Hepatocyte (in vitro differentiated cells): ENCODE measurements at regions not wholly inside any gene's neighbourhood (a gene's known extent, or its start where the extent isn't known, plus 50 kb on each side); places are given as distances from the start of the nearest gene placed in this dataset.

Experiments
- CTCF ChIP-seq: fragments of 200-600 bp; sonication (generic); IDR thresholded peaks from 2 replicates; pipeline ENCODE4 v1.5.1; 2016; ENCODE audit warnings: antibody characterized with exemption, mild to moderate bottlenecking; ENCODE audit not compliant: poor library complexity
- EZH2 ChIP-seq: fragments of 200-600 bp; sonication (generic); IDR thresholded peaks from 2 replicates; pipeline ENCODE4 v1.6.1; 2016; ENCODE audit warnings: antibody characterized with exemption, mild to moderate bottlenecking, borderline replicate concordance
- EZH2phosphoT487 ChIP-seq: fragments of 200-600 bp; sonication (generic); IDR thresholded peaks from one replicate; pipeline ENCODE4 v1.6.1; 2018; ENCODE audit warnings: antibody characterized with exemption, mild to moderate bottlenecking, low read depth, moderate library complexity; ENCODE audit not compliant: unreplicated experiment, severe bottlenecking

- TF ChIP-seq EZH2phosphoT487 (no peak), CTCF (no peak), EZH2 (no peak)
Measured at GRCh38 chr6:71394926-71395325, 106.3 kb downstream of the OGFRL1 start.
